Muscle layer of duodenum (tissue), 2 donors: ENCODE measurements at regions not wholly inside any gene's neighbourhood (a gene's known extent, or its start where the extent isn't known, plus 50 kb on each side); places are given as distances from the start of the nearest gene placed in this dataset.

Experiments
- H3K27ac ChIP-seq: one replicate; pipeline ENCODE4 v1.7.0; 2013; ENCODE audit warnings: mild to moderate bottlenecking, low read length
- H3K27me3 ChIP-seq: one replicate; pipeline ENCODE4 v1.7.0; 2013; ENCODE audit warnings: low read depth, mild to moderate bottlenecking, control low read depth, low read length
- H3K36me3 ChIP-seq, 2 donors: one replicate each; pipeline ENCODE4 v1.7.0; 2013; ENCODE audit warnings: low read length in 2 of 2, control low read depth in 1 of 2, mild to moderate bottlenecking in 1 of 2; ENCODE audit not compliant: insufficient read depth in 2 of 2, control insufficient read depth in 1 of 2
- H3K4me1 ChIP-seq, 2 donors: one replicate each; pipeline ENCODE4 v1.7.0; 2013; ENCODE audit warnings: low read length in 2 of 2, mild to moderate bottlenecking in 2 of 2, control low read depth in 1 of 2, moderate library complexity in 1 of 2; ENCODE audit not compliant: insufficient read depth in 2 of 2, control insufficient read depth in 1 of 2
- H3K4me3 ChIP-seq, 2 donors: one replicate each; pipeline ENCODE4 v1.7.0; 2013; ENCODE audit warnings: low read length in 2 of 2, low read depth in 1 of 2, mild to moderate bottlenecking in 1 of 2
- H3K9me3 ChIP-seq, 2 donors: one replicate each; pipeline ENCODE4 v1.7.0; 2013; ENCODE audit warnings: low read length in 2 of 2, control low read depth in 1 of 2, mild to moderate bottlenecking in 1 of 2; ENCODE audit not compliant: control insufficient read depth in 1 of 2
- donor health status: healthy.

GRCh38 chr2:52676056-52676455 is 1091.5 kb upstream of the CHAC2 start:
- Histone ChIP-seq H3K4me1 (no peaks in the 10 kb centered on the region), H3K27me3 (no peaks in the 10 kb centered on the region), H3K9me3 (peaks cover 0 to 4% of the 10 kb centered on the region in 2 donors), H3K4me3 (no peak overlapping the region), H3K36me3 (no peaks in the 10 kb centered on the region), H3K27ac (no peak overlapping the region)

- Histone ChIP-seq H3K4me3 (no peak overlapping the region), H3K36me3 (no peaks in the 10 kb centered on the region), H3K4me1 (no peaks in the 10 kb centered on the region), H3K27me3 (no peaks in the 10 kb centered on the region), H3K9me3 (peaks cover 0 to 7% of the 10 kb centered on the region in 2 donors), H3K27ac (no peak overlapping the region)
Measured at GRCh38 chr2:52668724-52669123, 1098.9 kb upstream of the CHAC2 start.

- no peaks in the 10 kb centered on the region for H3K4me1 ChIP-seq
- no peaks in the 10 kb centered on the region for H3K36me3 ChIP-seq
- no peak overlapping the region for H3K27ac ChIP-seq
- no peak overlapping the region for H3K4me3 ChIP-seq
- no peaks in the 10 kb centered on the region for H3K27me3 ChIP-seq
- H3K9me3 ChIP-seq: no peaks in the 10 kb centered on the region
Measured at GRCh38 chr2:52659546-52659945, 1108.1 kb upstream of the CHAC2 start.

- Histone ChIP-seq H3K36me3 (no peaks in the 10 kb centered on the region), H3K4me3 (no peak overlapping the region), H3K4me1 (no peaks in the 10 kb centered on the region), H3K27me3 (no peaks in the 10 kb centered on the region), H3K9me3 (no peaks in the 10 kb centered on the region), H3K27ac (no peak overlapping the region)
Measured at GRCh38 chr2:52658598-52658997, 1109.0 kb upstream of the CHAC2 start.

DNA sequence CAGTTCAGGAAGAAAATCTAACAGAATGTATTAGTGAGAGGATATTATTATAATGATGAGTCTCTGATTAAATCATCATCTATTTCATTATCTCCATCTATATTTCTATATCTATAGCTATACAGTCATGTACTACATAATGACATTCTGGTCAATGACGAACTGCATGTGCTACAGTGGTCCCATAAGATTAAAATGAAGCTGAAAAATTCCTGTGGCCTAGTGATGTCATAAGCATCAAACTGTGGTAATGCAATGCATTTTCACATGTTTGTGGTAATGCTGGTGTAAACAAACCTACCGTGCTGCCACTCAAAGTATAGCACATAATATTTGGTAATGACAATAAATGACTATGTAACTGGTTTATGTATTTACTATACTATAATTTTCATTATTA is 1127.9 kb upstream of the CHAC2 start:
- Histone ChIP-seq H3K4me3 (no peak overlapping the region), H3K9me3 (peaks cover 0 to 6% of the 10 kb centered on the region in 2 donors), H3K27ac (no peak overlapping the region), H3K36me3 (no peaks in the 10 kb centered on the region), H3K4me1 (no peaks in the 10 kb centered on the region), H3K27me3 (no peaks in the 10 kb centered on the region)

- Histone ChIP-seq H3K4me1 (no peaks in the 10 kb centered on the region), H3K36me3 (no peaks in the 10 kb centered on the region), H3K27ac (no peak overlapping the region), H3K4me3 (no peak overlapping the region), H3K9me3 (no peaks in the 10 kb centered on the region), H3K27me3 (no peaks in the 10 kb centered on the region)
Measured at GRCh38 chr2:52632543-52632942, 1135.1 kb upstream of the CHAC2 start.

GRCh38 chr2:52629944-52630343 is 1137.7 kb upstream of the CHAC2 start:
- Histone ChIP-seq H3K36me3 (no peaks in the 10 kb centered on the region), H3K4me1 (no peaks in the 10 kb centered on the region), H3K27ac (no peak overlapping the region), H3K9me3 (no peaks in the 10 kb centered on the region), H3K4me3 (no peak overlapping the region), H3K27me3 (no peaks in the 10 kb centered on the region)

DNA sequence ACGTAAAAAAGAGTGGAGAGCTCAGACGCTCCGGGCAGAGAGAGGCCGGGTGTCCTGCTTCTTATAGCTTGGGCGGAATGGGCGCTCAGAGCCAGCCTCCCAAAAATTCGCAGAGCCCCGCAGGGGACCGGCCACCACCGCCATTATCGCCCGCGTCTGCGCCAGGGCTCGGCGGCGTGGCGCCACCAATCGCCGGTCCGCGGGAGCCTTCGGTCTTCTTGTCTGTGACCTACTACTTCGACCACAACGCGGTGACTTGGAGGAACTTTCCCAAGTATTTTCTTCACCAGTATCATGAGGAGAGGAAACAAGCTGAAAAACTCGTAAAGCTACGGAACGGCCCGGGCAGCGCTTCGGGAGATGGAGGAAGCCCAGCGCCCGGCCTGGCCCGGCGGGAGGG is 1138.1 kb upstream of the CHAC2 start:
- H3K36me3 ChIP-seq: no peaks in the 10 kb centered on the region

DNA sequence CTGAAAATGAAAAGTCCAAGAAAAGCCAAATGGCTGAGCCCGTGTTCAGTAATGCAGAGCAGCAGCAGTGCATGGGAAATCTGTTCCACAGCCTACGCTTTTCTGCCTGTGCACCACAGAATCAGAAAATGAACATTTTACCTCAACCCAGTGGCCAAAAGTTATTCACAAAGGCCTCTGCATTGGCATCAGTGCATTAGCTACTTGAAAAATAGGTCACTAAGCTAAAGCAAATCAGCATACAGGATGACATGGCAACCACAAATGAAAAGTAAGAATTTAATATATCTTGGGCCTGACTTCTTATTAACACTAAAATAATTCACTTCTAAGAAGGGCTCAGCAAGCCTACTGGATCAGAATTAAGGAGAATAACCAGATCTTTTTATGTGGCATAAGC is 1145.3 kb upstream of the CHAC2 start:
- Histone ChIP-seq H3K9me3 (no peaks in the 10 kb centered on the region), H3K4me3 (no peak overlapping the region), H3K36me3 (no peaks in the 10 kb centered on the region), H3K27me3 (no peaks in the 10 kb centered on the region), H3K27ac (no peak overlapping the region), H3K4me1 (no peaks in the 10 kb centered on the region)

More for the DNA sequence above, 1138.1 kb upstream of the CHAC2 start:
- no peaks in the 10 kb centered on the region for H3K9me3 ChIP-seq
- no peak overlapping the region for H3K4me3 ChIP-seq
- no peak overlapping the region for H3K27ac ChIP-seq
- H3K27me3 ChIP-seq: no peaks in the 10 kb centered on the region
- H3K4me1 ChIP-seq: no peaks in the 10 kb centered on the region

DNA sequence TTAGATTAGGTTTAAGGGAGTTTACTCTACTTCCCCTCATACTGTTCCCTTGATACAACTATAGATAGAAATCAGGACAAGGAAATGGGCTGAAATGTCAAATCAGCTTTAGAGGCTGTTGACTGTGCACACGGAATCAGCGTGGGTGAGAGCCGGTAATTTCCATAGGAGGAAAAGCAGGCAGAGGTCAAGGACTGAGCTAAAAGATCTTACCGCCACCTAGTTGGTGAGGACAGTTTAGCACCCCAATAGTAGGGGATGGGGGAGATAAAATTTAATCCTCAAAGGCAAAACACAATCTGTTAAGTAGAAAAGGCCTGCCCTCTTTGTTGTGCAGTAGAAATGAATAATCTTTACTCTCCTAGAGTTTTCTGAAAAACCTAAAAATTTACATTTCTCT is 1154.5 kb upstream of the CHAC2 start:
- Histone ChIP-seq H3K4me1 (no peaks in the 10 kb centered on the region), H3K27me3 (no peaks in the 10 kb centered on the region), H3K36me3 (no peaks in the 10 kb centered on the region), H3K27ac (no peak overlapping the region), H3K4me3 (no peak overlapping the region), H3K9me3 (no peaks in the 10 kb centered on the region)

DNA sequence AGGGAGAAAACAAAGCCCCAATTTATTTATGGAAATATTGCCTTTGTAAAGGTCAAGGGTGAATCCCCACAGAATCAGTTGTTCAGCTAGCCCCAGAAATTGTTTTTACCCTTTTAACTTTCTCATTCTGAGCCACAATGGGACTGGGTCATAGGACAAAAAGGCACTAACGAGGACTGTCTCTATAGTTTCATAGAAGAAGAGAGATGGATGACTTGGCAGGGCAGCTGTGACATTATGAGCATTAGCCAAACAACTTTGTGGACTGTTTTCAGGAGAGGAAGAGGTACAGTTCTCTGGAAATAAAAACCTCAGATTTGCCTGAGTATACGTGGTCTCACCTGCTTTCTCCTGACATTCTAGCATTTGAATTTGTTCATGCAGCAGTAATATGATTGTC is 1155.8 kb upstream of the CHAC2 start:
- H3K36me3 ChIP-seq: no peaks in the 10 kb centered on the region
- H3K27me3 ChIP-seq: no peaks in the 10 kb centered on the region
- H3K4me3 ChIP-seq: no peak overlapping the region
- H3K27ac ChIP-seq: no peak overlapping the region
- no peaks in the 10 kb centered on the region for H3K9me3 ChIP-seq
- H3K4me1 ChIP-seq: no peaks in the 10 kb centered on the region

GRCh38 chr2:52608030-52608429 is 1159.6 kb upstream of the CHAC2 start:
- Histone ChIP-seq H3K27me3 (no peaks in the 10 kb centered on the region), H3K9me3 (no peaks in the 10 kb centered on the region), H3K27ac (no peak overlapping the region), H3K4me1 (no peaks in the 10 kb centered on the region), H3K4me3 (no peak overlapping the region), H3K36me3 (no peaks in the 10 kb centered on the region)
